GM21576 (cell line): ENCODE measurements at regions not wholly inside any gene's neighbourhood (a gene's known extent, or its start where the extent isn't known, plus 50 kb on each side); places are given as distances from the start of the nearest gene placed in this dataset.
A peak's percentile ranks its signal among the peaks of the same experiment; 100 is the strongest.
"Not testable (repeated sequence)": the region's sequence is repeated elsewhere in the genome, so short reads cannot be mapped to it uniquely, and the experiment has no call there.

Experiments used
- ATAC-seq: cut with Tn5 transposase; IDR thresholded peaks from one replicate; pipeline ENCODE4 v1.9.1; 2021; ENCODE audit warnings: mild to moderate bottlenecking, moderate library complexity; ENCODE audit not compliant: unreplicated experiment

DNA sequence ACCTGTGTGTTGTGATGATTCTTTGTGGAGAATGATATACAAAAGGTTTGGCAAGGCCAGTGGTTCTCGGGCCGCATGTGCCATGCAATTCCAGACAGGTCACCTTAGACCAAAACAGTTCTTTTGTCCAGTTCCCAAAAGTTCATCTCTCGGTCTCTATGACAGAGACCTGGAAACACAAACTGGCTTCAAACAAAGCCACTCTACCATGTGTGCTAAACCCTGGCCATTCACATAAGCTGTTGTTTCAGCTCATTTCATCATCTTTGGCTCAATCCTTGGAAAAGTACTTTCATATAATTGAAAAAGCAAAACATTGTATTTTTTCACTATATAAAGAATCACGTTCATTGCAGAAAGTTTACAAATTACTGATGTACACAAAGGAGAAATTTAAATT lies 210.5 kb upstream of the SEMA6A start:
- no peak for ATAC-seq

DNA sequence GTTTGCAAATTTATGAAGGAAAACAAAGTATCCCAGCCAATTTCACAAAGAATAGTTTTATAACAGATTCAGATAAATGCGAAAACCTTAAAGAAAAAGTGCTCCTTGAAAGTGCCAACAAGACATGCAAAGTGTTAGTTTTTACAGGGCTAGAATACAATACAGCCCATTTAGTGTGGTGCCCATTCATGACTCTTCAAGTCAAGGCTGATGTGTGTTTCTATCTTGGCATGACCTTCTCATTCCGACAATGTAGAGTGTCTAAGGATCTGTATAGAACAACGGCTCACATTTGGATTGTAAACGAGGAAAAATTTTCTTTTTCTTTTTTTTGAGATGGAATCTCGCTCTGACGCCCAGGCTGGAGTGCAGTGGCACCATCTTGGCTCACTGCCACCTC lies 205.2 kb upstream of the SEMA6A start:
- ATAC-seq, result no peak

DNA sequence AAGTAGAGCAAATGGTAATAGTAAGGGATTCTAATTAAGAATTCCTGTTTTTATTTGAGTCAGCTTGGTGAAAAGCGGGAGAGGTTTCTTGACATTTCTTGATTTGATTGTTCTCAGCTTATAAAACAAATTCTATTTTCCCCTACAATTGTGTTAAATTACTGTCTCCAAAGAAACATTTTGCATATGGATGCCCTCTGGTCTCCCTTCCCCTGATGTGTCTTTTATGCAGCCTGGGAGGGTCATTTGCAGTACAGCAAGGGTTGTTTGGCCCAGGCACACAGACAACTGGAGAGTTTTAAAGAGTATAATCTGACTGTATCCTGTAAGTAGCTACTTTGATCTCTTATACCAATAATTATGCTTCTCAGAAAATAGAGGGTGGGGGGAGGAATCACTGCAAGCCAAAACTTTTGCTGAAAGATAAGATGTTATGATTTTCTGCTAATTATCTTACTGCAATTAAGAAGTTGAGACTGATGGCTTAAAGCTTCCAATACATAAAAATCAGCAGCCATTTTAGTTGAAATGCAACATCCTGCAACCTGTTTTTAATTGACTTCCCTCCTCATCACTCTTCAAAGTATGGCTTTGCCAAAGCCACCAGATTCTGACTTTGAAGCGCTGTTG lies 204.1 kb upstream of the SEMA6A start:
- ATAC-seq, result no peak

DNA sequence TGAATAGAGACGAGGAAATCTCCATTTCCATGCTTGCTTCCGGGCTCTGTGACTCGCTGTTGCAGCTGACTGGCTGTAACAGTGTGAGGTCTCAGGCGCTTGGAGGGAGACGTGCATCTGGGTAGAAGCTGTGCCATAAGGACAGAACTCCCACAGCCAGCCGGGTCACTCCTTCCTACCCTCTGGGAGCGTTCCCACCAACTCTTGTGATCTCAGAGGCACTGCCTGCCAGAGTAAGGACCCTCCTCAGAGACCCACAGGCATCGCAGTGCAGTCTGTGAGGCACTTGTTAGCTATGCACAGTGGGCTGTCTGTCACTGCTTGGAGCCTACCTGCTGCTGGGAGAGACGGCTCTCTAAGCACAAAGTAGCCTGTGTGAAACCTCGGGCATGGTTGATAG lies 203.4 kb upstream of the SEMA6A start:
- peak; percentile 78 for ATAC-seq

DNA sequence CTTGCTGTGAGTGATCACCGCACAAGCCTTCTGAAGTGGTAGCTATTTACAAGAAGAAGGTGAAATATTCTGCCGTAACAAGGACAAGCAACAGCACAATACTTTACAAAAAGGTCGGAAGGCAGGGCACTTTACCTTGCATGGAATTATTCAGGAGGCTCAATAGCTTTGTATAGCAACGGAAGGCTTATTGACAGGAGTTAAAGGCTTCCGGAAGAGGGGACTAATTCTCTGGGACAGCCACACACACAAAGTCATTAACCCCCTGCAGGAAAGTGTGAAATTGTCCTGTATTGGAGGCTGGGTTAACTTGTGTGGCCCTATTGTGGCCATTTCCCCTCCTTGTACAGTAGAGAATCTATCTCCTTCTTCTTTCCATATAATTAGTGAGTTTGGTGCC lies 199.3 kb upstream of the SEMA6A start:
- no peak for ATAC-seq

- ATAC-seq, result no peak
These were observed 198.2 kb upstream of the SEMA6A start for GRCh38 chr5:116772806-116773205.

DNA sequence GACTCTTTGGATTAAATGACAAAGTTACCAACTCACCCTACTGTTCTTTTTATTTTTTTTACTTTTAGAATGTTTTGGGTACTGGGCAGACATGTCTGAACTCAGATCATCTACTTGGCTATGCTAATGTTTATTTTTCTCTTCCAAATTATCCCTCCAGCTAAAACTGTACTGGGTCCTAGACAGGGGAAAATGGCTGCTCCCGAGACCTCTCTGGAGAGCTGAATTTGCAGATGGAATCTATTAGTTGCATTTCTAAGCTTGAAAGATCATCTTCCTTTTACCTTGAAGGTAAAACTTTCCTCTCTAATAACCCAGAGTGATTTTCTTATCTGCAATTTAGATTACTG lies 197.5 kb upstream of the SEMA6A start:
- no peak for ATAC-seq

DNA sequence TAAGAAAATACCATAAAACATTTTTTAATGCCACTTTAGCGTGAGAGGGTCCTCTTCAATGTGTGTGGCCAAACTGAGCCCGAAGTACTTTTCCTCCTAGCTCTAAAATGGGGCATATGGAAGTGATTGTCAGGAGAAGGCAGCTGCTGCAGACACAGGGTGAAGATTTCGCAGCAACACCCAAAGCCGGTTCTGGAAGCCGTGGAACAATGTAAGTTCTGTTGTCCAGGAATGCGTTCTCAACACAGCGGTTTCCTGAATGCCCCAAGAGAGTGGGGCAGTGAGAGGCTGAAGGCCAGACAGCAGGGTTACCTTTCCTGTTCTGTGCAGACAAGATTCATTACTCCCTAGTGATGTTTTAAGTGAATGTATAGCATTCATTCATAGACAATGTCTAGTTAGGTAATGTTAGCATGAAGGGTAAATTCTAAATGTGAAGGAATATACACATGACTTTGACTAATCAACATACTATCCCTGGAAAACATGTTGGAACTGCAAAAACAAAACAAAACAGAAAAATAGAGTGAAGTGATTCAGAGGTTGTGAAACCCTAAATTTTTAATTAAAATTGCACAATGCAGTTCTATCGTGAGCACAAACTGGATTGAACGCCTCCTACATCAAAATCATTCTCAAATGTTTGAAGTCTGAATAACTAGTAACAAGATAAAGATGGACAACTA lies 197.0 kb upstream of the SEMA6A start:
- ATAC-seq, result no peak

- ATAC-seq, result not testable (repeated sequence)
These were observed 195.3 kb upstream of the SEMA6A start for GRCh38 chr5:116769953-116770352.

DNA sequence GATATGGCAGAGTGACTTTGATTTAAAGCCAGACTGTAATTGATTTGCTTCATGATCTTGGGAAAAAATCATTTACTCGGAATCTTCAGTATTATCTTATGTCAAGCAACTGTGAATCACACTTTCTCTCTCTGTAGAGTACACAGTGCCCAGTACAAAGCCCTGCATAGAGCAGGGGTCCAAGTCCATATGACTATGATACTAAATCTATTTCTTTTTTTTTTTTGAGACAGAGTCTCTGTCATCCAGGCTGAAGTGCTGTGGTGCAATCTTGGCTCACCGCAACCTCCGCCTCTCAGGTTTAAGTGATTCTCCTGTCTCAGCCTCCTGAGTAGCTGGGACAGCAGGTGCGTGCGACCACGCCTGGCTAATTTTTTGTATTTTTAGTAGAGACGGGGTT lies 194.8 kb upstream of the SEMA6A start:
- ATAC-seq, result no peak

GRCh38 chr5:116766470-116766947 lies 191.9 kb upstream of the SEMA6A start:
- ATAC-seq, result peak; percentile 48

DNA sequence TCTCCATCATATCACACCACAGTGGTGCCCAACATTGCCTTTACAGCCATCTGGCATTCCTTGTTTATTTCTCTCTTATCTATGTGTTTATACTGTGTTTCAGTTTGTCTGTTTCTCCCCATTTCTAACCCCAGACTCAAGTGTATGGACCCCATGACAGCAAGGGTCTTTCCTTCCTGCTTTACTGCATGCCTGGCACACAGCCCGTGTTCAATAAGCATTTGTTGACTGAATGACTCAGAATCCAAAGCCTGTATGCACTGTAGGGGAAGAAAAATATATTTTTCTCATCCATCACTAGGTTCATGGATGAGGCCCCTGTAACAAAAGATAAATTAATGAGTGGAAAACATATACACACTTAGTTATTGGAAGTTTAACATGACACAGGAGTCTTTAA lies 190.8 kb upstream of the SEMA6A start:
- no peak for ATAC-seq

- ATAC-seq, result no peak
These were observed 190.3 kb upstream of the SEMA6A start for GRCh38 chr5:116764941-116765340.

DNA sequence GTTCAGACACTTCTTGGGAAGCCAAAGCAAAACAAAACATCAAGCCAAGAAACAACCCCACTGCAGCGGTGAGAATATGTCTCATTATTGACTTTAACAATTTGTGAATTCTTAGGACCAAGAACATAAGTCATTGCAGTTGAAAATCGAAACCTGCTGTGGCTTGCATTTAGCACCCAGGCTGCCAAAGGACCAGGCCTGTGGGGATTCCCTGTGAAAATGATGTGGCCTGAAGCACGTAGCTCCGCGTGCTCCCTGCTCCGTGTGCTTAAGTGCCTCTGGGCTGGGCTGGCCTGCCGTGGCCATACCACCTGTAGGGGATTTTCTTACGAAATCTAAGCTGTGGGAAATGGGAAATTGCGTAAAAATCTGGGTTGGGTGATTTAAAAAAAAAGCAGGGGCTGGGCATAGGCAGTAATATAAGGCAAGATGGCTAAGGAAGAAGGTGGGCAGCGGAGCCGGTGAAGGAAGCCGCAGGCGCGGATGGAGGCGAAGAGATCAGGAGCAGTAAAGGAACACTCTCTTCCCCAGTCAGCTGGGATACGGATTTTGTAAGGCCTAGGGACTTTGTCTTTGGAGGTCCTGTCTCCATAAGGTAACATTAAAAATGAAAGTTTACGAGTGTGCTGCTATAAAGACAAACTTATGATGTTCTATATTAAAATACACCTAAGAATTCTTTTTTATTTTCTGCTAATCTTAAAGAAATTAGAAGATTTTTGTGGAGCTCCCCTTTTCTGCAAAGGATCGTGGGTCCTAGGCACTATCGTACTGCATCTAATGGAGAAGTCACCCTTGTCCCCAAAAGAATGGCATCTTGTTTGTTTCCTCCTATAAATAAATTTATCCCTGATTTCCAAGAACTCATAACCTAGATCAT lies 189.6 kb upstream of the SEMA6A start:
- peak; percentile 81 for ATAC-seq

DNA sequence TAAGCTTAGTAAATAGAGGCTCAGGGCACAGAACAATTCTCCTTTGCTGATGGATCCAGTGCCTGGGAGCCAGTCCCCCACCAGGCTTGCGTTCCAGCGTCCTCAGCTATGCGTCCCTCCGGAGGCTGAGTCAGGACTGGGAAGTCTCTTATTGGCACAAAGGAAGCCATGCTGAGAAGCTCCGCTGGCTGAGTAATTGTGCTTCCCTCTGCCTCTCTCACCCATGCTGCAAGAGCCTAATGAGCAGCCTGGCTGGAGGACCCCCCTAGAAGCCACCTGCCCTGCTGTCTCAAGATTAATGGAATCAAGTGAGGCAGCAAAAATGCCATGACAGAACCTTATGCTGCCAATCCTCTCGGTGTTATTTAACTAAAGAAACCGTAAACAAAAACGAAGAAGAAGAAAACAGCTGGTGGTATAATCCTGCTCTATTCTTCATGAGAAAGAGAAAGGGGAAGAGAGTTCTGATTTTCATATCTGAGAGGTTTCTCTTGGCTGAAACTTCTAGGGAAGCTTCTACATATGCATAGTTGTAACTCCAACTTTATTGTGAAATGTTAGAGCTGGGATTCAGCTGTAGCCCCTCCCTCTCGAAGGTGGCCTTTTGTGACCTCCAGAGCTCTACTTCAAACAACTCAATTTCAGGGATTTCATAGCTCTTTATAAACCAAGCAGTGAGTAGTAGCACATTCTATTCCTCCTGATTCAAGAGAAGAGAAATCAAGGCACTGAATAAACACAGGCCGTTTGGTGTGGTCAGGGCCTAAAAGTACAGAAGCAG lies 185.4 kb upstream of the SEMA6A start:
- no peak for ATAC-seq

DNA sequence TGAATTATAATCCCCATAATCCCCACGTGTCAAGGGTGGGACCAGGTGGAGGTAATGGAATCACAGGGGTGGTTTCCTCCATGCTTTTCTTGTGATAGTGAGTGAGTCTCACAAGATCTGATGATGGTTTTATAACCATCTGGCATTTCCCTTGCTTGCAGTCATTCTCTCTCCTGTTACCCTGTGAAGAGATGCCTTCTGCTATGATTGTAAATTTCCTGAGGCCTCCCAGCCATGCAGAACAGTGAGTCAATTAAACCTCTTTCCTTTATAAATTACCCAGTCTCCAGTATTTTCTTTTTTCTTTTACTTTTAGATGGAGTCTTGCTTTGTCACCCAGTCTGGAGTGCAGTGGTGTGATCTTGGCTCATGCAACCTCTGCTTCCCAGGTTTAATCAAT lies 182.7 kb upstream of the SEMA6A start:
- no peak for ATAC-seq

GRCh38 chr5:116756531-116756930 lies 181.9 kb upstream of the SEMA6A start:
- ATAC-seq, result no peak

GRCh38 chr5:116754556-116754955 lies 179.9 kb upstream of the SEMA6A start:
- no peak for ATAC-seq

DNA sequence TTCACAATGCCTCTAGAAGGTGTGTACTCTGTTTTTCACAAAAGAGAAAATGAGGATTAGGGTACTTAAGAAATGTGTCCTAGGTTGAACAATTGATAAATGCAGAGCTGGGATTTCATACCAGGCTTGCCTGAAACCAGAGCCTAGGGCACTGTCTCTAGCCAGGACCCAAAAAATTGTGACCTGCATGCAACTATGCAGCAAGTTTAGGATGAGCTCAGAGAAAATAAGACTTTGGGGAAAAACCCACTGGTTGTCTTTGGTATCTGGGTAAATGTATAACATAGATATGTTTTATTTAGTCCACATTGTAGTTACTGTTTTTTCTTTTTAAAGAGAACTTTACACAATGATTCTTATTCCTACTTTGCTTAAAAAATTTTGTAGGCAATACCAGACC lies 177.1 kb upstream of the SEMA6A start:
- ATAC-seq, result no peak

DNA sequence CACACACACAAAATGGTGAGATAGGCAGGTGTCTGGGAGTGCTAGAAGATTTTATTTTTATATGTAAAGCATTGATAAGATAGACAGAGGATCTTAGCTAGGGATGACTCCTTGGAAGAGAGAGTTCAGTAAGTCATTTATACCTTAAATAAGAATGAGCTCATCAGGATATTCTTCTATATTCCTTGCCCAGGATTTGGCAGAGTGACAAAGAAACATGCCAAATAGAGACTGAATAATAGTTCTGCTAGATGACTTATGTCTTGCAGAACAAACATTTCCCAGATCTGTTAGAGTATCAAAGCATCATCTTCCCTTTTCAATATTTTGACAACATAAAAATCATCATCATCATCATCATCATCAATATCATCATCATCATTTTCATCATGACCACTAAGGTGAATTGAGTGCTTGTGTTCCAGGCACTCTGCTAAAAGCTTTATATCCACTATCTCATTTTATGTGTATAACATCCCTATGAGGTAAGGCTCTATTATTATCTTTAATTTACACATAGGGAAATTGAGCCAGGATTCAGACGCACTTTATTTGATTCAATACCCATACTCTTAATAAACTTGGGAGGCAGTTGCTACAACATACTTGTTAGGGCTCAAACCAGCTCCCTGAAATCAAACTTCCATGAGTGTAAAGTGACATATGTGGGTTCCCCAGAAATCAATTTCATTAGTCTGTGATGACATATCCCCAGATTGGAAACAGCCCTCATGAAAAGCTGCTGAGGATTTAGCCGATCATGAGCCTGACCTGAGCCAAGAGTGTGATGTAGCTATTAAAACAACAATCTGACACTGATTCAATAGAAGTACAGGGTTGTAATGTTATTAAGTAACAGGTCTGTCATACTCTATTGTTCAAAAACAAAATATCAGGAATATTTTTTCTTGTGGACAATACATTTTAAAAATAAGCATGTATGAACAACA lies 176.3 kb upstream of the SEMA6A start:
- ATAC-seq, result no peak
